GM12892 (cell line): ENCODE measurements at regions not wholly inside any gene's neighbourhood (a gene's known extent, or its start where the extent isn't known, plus 50 kb on each side); places are given as distances from the start of the nearest gene placed in this dataset.
"Not testable (repeated sequence)": the region's sequence is repeated elsewhere in the genome, so short reads cannot be mapped to it uniquely, and the experiment has no call there.

Experiments
- DNase-seq: peaks from one replicate; pipeline ENCODE4 v3.0.0; 2011; ENCODE audit not compliant: insufficient read length
- FAIRE-seq: peaks from 2 replicates; lab custom pipeline; 2011; peaks lifted over from hg19 to GRCh38; lab: Jason Lieb, UNC
- POLR2A ChIP-seq: IDR thresholded peaks from 2 replicates; pipeline ENCODE4 v1.6.1; 2011; ENCODE audit warnings: low read depth, low read length, control low read depth
- POLR2AphosphoS5 ChIP-seq: IDR thresholded peaks from 2 replicates; pipeline ENCODE4 v1.6.1; 2011; ENCODE audit warnings: low read depth, low read length, control low read depth
- TAF1 ChIP-seq: IDR thresholded peaks from 2 replicates; pipeline ENCODE4 v1.6.1; 2011; ENCODE audit warnings: low read depth, mild to moderate bottlenecking, control low read depth, low read length, borderline replicate concordance

DNA sequence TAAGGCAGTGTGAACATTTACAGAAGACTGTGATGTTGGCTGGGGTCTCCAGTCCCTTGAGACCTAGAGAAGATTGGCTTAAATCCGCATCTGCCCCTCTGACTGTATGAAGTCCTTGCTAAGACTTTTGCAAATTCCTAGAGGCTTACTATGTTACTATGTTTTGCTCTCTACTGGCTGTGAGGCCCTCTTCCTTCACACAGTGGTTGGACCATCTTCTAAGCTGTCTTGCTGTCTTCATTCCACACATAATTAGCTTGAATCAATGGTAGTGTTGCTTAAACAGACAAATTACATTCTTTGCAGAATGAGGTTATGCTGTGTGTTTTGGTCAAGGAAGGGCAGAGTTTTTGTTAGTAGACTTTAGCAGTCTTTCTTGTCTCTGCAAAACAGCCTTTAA, 658.0 kb downstream of the TYW1 start:
- no peak for FAIRE-seq
- TF ChIP-seq POLR2AphosphoS5 (no peak), POLR2A (no peak), TAF1 (no peak)
- no peak for DNase-seq

DNA sequence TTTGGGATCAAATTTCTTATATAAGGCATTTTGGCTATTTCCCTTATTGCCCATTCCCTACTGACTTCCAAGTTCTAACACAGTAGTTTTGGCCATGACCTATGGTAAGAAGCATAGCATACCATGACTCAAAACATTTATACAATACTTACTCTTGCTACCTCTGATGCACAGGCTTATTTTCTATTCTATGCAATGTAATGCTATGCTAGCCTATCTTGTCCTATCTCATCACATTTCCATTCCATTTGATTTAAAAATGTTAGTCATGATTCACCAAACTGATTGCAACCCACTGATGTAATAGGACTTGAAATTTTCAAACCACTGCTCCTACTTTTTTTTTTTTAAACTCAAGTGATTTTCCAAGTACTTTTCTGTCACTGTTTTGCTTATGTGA, 658.5 kb downstream of the TYW1 start:
- no peak for TF ChIP-seq POLR2AphosphoS5
- no peak for TF ChIP-seq POLR2A
- no peak for TF ChIP-seq TAF1
- FAIRE-seq (no peak), DNase-seq (no peak)

DNA sequence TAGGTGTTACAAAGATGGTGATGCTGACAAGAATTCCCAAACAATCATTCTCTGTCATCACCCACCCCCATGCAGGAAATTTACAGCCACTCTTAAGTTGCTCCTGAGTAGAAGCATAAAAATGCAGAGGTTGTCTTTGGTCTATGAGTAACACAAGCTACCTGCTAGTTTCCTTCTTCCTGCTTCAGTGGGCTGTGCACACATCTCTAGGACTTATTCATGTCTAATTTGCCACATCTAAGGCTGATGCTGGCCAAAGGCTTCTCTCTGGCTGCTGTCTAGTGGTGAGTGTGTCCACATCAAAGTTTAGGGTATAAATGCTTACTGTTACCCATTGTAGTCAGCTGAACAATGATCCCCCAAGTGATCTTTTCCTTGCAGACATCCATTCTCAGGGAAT, 662.5 kb downstream of the TYW1 start:
- no peak for FAIRE-seq
- TF ChIP-seq TAF1 (no peak), POLR2AphosphoS5 (no peak), POLR2A (no peak)
- no peak for DNase-seq

DNA sequence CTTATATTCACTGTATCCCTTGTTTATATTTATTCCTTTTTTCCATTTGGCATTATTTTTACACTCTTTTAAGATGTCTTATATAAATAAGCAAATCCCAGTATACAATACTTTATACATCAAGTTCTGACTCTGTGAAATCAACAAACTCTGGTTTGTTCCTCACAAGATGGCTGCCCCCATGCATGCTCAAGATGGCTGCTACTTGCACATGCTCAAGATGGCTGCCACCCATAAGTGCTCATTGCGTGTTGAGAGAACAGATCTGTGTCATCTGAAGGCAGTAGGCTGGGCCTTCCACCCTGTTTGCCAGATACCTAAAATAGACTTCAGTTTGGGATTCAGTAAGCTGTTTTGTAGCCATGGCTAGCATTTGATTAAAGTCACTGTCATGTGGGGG, 666.2 kb downstream of the TYW1 start:
- TF ChIP-seq POLR2A (no peak), TAF1 (no peak), POLR2AphosphoS5 (no peak)
- FAIRE-seq (no peak), DNase-seq (no peak)

DNA sequence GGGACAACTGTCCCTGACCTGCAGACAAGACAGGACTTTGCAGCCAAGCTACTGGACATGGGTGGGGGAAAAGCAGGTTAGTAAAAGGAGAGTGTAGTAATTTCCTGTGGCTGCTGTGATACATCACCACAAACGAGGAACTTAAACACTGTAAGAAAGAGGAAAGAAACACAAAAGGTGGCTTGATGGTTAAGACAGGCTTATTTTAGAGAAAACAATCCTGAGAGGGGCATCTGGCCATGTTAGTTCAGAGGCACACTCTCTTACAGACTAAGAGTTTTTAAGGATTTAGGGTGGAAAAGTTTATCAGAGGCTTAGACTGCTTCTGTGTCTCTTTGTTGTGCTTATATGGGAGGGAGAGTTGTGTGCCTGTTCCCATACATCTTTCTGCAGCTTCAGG, 667.0 kb downstream of the TYW1 start:
- DNase-seq (no peak), FAIRE-seq (no peak)
- TF ChIP-seq POLR2A (no peak), TAF1 (no peak), POLR2AphosphoS5 (no peak)

DNA sequence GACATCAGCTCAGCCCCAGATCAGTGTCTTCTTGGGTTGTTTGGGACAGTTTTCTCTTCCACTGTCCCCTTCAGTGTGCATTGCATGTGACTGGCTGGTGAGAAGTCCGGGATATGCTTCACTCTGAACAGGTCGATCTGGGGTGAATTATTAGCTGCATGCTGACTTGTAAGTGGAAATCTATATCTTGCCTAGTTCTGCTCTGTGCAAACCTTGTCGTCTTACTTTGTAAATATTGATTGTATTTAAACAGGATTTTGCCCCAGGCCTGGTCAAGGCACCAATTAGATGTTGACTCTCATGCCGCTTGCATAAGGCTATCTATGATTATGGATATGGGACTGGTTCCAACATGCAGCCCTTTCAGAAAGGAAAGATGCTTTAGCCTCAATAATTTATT, 669.7 kb downstream of the TYW1 start:
- not testable (repeated sequence) for FAIRE-seq, DNase-seq

DNA sequence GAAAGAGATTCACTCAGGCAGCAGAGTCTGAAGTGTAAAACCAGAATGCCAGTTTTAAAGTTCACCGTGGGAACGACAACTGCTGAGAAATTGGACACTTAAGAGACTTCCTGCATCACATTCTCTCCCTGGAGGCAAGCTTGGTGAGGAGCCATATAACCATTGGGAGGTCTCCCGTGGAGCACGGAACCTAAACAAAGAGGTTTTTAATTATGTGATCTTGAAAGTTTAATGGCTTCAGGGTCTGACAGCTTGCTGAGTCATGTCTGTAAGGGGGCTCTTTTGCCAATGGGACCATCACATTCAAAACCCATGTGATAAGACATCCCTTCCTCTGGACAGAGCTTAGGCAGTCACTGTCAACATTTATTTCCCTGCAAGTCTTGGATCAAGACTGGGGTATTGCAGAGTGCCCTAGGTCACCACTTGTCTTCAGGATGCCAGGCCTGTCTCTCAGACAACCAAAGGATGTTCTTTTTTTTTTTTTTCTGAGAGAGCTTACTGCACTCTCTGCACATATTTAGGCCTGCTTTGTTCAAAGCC, 674.4 kb downstream of the TYW1 start:
- TF ChIP-seq POLR2A (no peak), TAF1 (no peak), POLR2AphosphoS5 (no peak)
- DNase-seq: no peak
- no peak for FAIRE-seq

DNA sequence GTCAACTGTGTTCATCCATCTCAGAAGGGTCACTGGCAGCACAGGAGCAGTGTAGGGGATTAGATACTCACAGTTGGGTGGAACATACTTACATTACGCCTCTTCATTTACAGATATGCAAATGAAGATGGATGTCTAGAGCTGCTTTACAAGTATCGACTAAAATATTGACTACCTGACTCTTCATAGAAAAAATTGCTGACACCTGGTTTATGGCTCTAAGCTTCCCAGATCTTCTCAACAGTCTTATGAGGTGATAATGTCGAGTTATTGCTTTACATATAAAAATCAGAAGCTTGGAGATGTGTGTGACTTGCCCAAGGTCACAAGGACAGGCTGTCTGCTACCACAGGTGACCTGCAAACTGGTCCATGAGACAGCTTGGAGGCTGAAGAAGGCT, 677.2 kb downstream of the TYW1 start:
- no peak for TF ChIP-seq POLR2A
- TF ChIP-seq TAF1: no peak
- TF ChIP-seq POLR2AphosphoS5: no peak
- FAIRE-seq (no peak), DNase-seq (no peak)

DNA sequence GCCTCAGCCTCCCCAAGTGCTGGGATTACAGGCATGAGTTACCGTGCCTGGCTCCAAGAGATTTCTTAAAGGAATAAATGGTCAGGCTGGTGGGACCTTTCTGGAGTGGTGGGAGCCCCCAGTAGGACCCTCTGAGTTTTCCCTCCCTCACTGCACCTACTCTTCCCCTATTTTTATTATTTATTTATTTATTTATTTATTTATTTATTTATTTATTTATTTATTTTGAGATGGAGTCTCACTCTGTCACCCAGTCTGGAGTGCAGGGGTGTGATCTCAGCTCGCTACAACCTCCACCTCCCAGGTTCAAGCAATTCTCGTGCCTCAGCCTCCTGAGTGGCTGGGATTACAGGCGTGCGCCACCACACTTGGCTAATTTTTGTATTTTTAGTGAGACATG, 678.2 kb downstream of the TYW1 start:
- DNase-seq: not testable (repeated sequence)

DNA sequence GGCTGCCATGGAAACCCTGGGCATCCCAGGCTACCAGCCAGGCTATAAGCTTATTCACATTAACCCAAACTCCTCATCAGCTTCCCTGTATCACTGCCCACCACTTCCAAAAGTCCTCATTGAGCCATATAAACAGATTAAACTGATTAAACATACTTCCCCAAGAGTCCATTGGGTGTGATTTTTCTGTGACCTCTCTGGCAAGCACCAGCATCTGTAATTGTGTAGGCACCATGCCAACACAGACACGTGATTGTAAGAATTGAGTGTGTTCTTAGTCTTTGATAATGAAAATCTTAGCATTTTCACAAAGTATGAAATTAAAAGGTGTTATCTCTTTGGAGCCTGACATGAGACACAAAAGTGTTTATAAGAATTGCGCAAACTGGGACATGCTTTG, 679.3 kb downstream of the TYW1 start:
- no peak for FAIRE-seq

More for the DNA sequence above, 678.2 kb downstream of the TYW1 start:
- not testable (repeated sequence) for FAIRE-seq

DNA sequence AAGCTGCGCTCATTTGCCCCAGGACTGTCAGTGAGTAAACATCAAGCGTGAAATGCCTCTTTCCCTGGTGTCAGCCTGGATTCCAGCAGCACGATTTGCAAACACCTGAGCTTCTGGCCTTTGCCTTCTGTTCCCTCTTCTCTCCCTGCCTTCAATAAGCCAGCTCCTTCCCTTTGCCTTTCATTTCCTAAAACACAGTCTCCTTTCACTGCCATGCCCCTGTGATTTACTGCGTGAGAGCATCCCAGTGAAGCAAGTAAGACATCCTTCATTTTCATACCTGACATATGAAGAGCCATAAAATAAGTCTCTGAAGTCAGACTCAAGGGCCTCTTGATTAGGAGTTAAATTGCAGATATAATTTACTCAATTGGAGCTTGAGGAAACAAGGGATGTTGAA, 681.8 kb downstream of the TYW1 start:
- FAIRE-seq: no peak
- no peak for TF ChIP-seq POLR2AphosphoS5
- TF ChIP-seq POLR2A: no peak
- no peak for TF ChIP-seq TAF1
- DNase-seq: no peak

More for the DNA sequence above, 679.3 kb downstream of the TYW1 start:
- no peak for DNase-seq
- no peak for TF ChIP-seq POLR2A
- TF ChIP-seq POLR2AphosphoS5: no peak
- TF ChIP-seq TAF1: no peak

DNA sequence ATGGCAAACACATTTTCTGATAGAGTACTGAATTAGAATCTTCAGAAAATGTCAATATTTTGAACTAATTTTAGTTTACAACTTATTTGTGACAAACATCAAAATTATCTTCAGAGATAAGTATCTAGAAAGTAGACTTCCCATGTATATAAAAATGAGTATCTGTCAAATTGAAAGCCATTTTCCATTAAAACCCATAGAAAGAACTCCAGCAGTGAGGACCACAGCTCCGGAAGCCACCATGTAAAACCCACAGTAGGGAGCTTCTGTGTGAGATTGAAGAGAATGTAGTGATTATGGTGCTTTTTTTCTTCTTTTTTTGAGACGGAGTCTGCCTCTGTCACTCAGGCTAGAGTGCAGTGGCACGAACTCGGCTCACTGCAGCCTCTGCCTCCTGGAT, 687.0 kb downstream of the TYW1 start:
- FAIRE-seq (no peak), DNase-seq (no peak)
- no peak for TF ChIP-seq TAF1
- no peak for TF ChIP-seq POLR2AphosphoS5
- no peak for TF ChIP-seq POLR2A

DNA sequence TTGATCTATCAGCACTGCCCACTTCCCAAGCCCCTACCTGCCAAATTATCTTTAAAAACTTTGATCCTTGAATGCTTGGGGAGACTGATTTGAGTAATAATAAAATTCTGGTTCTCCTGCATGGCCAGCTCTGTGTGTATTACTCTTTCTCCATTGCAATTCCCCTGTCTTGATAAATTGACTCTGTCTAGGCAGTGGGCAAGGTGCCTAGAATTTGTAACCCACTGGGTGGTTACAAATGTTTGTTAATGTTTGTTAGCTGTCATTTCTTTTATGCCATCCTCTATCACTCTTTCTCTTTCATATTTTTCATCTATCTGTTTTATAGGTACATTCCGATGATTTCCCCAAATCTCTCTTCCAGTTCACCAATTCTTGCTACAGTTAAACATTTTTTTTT, 694.1 kb downstream of the TYW1 start:
- TF ChIP-seq POLR2A (no peak), POLR2AphosphoS5 (no peak), TAF1 (no peak)
- FAIRE-seq (no peak), DNase-seq (no peak)
